ENCODE measurements at regions not wholly inside any gene's neighbourhood (a gene's known extent, or its start where the extent isn't known, plus 50 kb on each side); places are given as distances from the start of the nearest gene placed in this dataset.

- TF ChIP-seq AHDC1 (CRISPR knock-in tag; IDR thresholded peaks at IDR 0.05; ENCODE audit: borderline replicate concordance) (peak; percentile 79), MIXL1 (CRISPR knock-in tag; IDR thresholded peaks at IDR 0.05) (peak; percentile 74), ZMAT3 (CRISPR knock-in tag; conservative IDR thresholded peaks at IDR 0.05) (no peak), ZNF652 (CRISPR knock-in tag; IDR thresholded peaks at IDR 0.05; ENCODE audit: borderline replicate concordance, low read depth) (no peak), HDAC1 (CRISPR knock-in tag; IDR thresholded peaks at IDR 0.05) (peak; percentile 45; the same call in 1 of the 2 replicates), HOXA5 (CRISPR knock-in tag; IDR thresholded peaks at IDR 0.05) (no peak), ZBTB20 (CRISPR knock-in tag; IDR thresholded peaks at IDR 0.05; ENCODE audit: borderline replicate concordance, low read depth) (peak; percentile 58; the same call in 1 of the 2 replicates), AHR (CRISPR knock-in tag; IDR thresholded peaks at IDR 0.05) (no peak), TBX3 (IDR thresholded peaks at IDR 0.05; ENCODE audit: borderline replicate concordance) (peak; percentile 63; the same call in 1 of the 2 replicates), HHEX (CRISPR knock-in tag; IDR thresholded peaks at IDR 0.05) (peak; percentile 95), ZGPAT (CRISPR knock-in tag; IDR thresholded peaks at IDR 0.05) (peak; percentile 43; the same call in 1 of the 2 replicates), JUN (CRISPR knock-in tag; IDR thresholded peaks at IDR 0.05) (peak; percentile 78), MEF2D (CRISPR knock-in tag; IDR thresholded peaks at IDR 0.05) (peak; percentile 72; the same call in 1 of the 2 replicates), ZNF17 (CRISPR knock-in tag; IDR thresholded peaks at IDR 0.05) (no peak), MNT (IDR thresholded peaks at IDR 0.05) (no peak), TBL1XR1 (IDR thresholded peaks at IDR 0.05; ENCODE audit: borderline replicate concordance, low read length, partially characterized antibody) (peak; percentile 25), ZBTB2 (CRISPR knock-in tag; IDR thresholded peaks at IDR 0.05; ENCODE audit: low read depth) (no peak), DR1 (CRISPR knock-in tag; IDR thresholded peaks at IDR 0.05) (no peak), ZNF788 (CRISPR knock-in tag; IDR thresholded peaks at IDR 0.05; ENCODE audit: borderline replicate concordance) (no peak), ZBTB7B (CRISPR knock-in tag; IDR thresholded peaks at IDR 0.05) (0 out of 2 replicates have a peak, but pooled peaks have one; percentile 20), NONO (IDR thresholded peaks at IDR 0.05) (no peak), NONO (CRISPR knock-in tag; conservative IDR thresholded peaks at IDR 0.05) (no peak)
These were observed 266.4 kb upstream of the RPL38 start (continued) for GRCh38 chr17:73936908-73937627.

Measured in HepG2 (cell line).